ENCODE measurements at regions not wholly inside any gene's neighbourhood (a gene's known extent, or its start where the extent isn't known, plus 50 kb on each side); places are given as distances from the start of the nearest gene placed in this dataset.

GRCh38 chr17:62206550-62206949, 141.5 kb upstream of the MED13 start:
- TF ChIP-seq POLR2AphosphoS5 (IDR thresholded peaks at IDR 0.05) (no peak), POLR2A (IDR thresholded peaks at IDR 0.05) (no peak), CTCF (IDR thresholded peaks at IDR 0.05) (no peak)

Data from suprapubic skin (tissue), 4 donors.